ENCODE measurements at regions not wholly inside any gene's neighbourhood (a gene's known extent, or its start where the extent isn't known, plus 50 kb on each side); places are given as distances from the start of the nearest gene placed in this dataset.

- Histone ChIP-seq H3K36me3 (no peaks in the 10 kb centered on the region), H3K27ac (no peak overlapping the region), H3K4me3 (no peak overlapping the region), H3K27me3 (no peaks in the 10 kb centered on the region), H3K9me3 (ENCODE audit: low read depth) (no peaks in the 10 kb centered on the region), H3K4me1 (ENCODE audit: low read depth) (no peaks in the 10 kb centered on the region)
- peak in 1 of 2 donors; percentile 7 for DNase-seq (ENCODE audit: low read depth in 1 of 2, low spot score in 1 of 2)
- no peak for TF ChIP-seq CTCF (IDR thresholded peaks at IDR 0.05; ENCODE audit: low read depth, low read length)
Observed at GRCh38 chr12:28618772-28619171, 428.5 kb downstream of the CCDC91 start.

GRCh38 chr12:28620281-28620680, 430.0 kb downstream of the CCDC91 start:
- no peak for TF ChIP-seq CTCF (IDR thresholded peaks at IDR 0.05; ENCODE audit: low read depth, low read length)
- Histone ChIP-seq H3K36me3 (no peaks in the 10 kb centered on the region), H3K27me3 (no peaks in the 10 kb centered on the region), H3K4me3 (no peak overlapping the region), H3K9me3 (ENCODE audit: low read depth) (no peaks in the 10 kb centered on the region), H3K27ac (no peak overlapping the region), H3K4me1 (ENCODE audit: low read depth) (no peaks in the 10 kb centered on the region)
- no peak for DNase-seq (ENCODE audit: low read depth in 1 of 2, low spot score in 1 of 2)

- no peaks in the 10 kb centered on the region for H3K36me3 ChIP-seq
- DNase-seq (ENCODE audit: low read depth in 1 of 2, low spot score in 1 of 2) = peak in 1 of 2 donors; percentile 65
- no peak for TF ChIP-seq CTCF (IDR thresholded peaks at IDR 0.05; ENCODE audit: low read depth, low read length)
- no peaks in the 10 kb centered on the region for H3K4me1 ChIP-seq (ENCODE audit: low read depth)
- H3K9me3 ChIP-seq (ENCODE audit: low read depth) = no peaks in the 10 kb centered on the region
- H3K27me3 ChIP-seq = no peaks in the 10 kb centered on the region
- H3K27ac ChIP-seq = no peak overlapping the region
- H3K4me3 ChIP-seq = no peak overlapping the region
Observed at GRCh38 chr12:28622406-28622805, 432.1 kb downstream of the CCDC91 start.

GRCh38 chr12:28626504-28626903, 436.2 kb downstream of the CCDC91 start:
- H3K36me3 ChIP-seq = no peaks in the 10 kb centered on the region
- H3K27me3 ChIP-seq = no peaks in the 10 kb centered on the region
- no peak overlapping the region for H3K27ac ChIP-seq
- DNase-seq (ENCODE audit: low read depth in 1 of 2, low spot score in 1 of 2) = no peak
- no peak for TF ChIP-seq CTCF (IDR thresholded peaks at IDR 0.05; ENCODE audit: low read depth, low read length)
- no peak overlapping the region for H3K4me3 ChIP-seq
- H3K4me1 ChIP-seq (ENCODE audit: low read depth) = no peaks in the 10 kb centered on the region
- no peaks in the 10 kb centered on the region for H3K9me3 ChIP-seq (ENCODE audit: low read depth)

- no peak for TF ChIP-seq CTCF (IDR thresholded peaks at IDR 0.05; ENCODE audit: low read depth, low read length)
- H3K4me1 ChIP-seq (ENCODE audit: low read depth) = no peaks in the 10 kb centered on the region
Observed at GRCh38 chr12:28629691-28630090, 439.4 kb downstream of the CCDC91 start.

GRCh38 chr12:28631831-28632230, 441.6 kb downstream of the CCDC91 start:
- Histone ChIP-seq H3K27ac (no peak overlapping the region), H3K9me3 (ENCODE audit: low read depth) (no peaks in the 10 kb centered on the region), H3K36me3 (no peaks in the 10 kb centered on the region), H3K4me3 (no peak overlapping the region), H3K4me1 (ENCODE audit: low read depth) (no peaks in the 10 kb centered on the region), H3K27me3 (no peaks in the 10 kb centered on the region)
- DNase-seq (ENCODE audit: low read depth in 1 of 2, low spot score in 1 of 2) = peak in 1 of 2 donors; percentile 17
- TF ChIP-seq CTCF (IDR thresholded peaks at IDR 0.05; ENCODE audit: low read depth, low read length) = no peak

More at GRCh38 chr12:28629691-28630090, 439.4 kb downstream of the CCDC91 start:
- Histone ChIP-seq H3K27me3 (no peaks in the 10 kb centered on the region), H3K4me3 (no peak overlapping the region), H3K27ac (no peak overlapping the region), H3K36me3 (no peaks in the 10 kb centered on the region), H3K9me3 (ENCODE audit: low read depth) (no peaks in the 10 kb centered on the region)
- no peak for DNase-seq (ENCODE audit: low read depth in 1 of 2, low spot score in 1 of 2)
